Chondrocyte (in vitro differentiated cells): ENCODE measurements at regions not wholly inside any gene's neighbourhood (a gene's known extent, or its start where the extent isn't known, plus 50 kb on each side); places are given as distances from the start of the nearest gene placed in this dataset.
"Not testable (repeated sequence)": the region's sequence is repeated elsewhere in the genome, so short reads cannot be mapped to it uniquely, and the experiment has no call there.

ENCODE experiments used
- DNase-seq: peaks from one replicate; pipeline ENCODE4 v3.0.0; 2021; ENCODE audit warnings: mixed read lengths, low spot score
- H3K27ac Mint-ChIP-seq: one replicate; pipeline ENCODE4 v1.8.0; 2021; ENCODE audit warnings: mild to moderate bottlenecking, moderate library complexity, mixed read lengths; ENCODE audit not compliant: unreplicated experiment
- H3K27me3 Mint-ChIP-seq: 2 replicates; pipeline ENCODE4 v1.8.0; 2021; ENCODE audit warnings: low read depth, mixed read lengths
- H3K36me3 Mint-ChIP-seq: 2 replicates; pipeline ENCODE4 v1.8.0; 2021; ENCODE audit warnings: low read depth, mixed read lengths
- H3K4me1 Mint-ChIP-seq: 2 replicates; pipeline ENCODE4 v1.8.0; 2021; ENCODE audit warnings: low read depth, mild to moderate bottlenecking, mixed read lengths
- H3K4me3 Mint-ChIP-seq: one replicate; pipeline ENCODE4 v1.8.0; 2021; ENCODE audit warnings: mild to moderate bottlenecking, moderate library complexity, mixed read lengths; ENCODE audit not compliant: unreplicated experiment
- H3K9me3 Mint-ChIP-seq: 2 replicates; pipeline ENCODE4 v1.8.0; 2021; ENCODE audit warnings: low read depth, mixed read lengths
- CTCF ChIP-seq: fragments of 200-600 bp; sonication (generic); IDR thresholded peaks from 2 replicates; pipeline ENCODE4 v1.5.0; 2021; ENCODE audit warnings: antibody characterized with exemption, mild to moderate bottlenecking, moderate library complexity

DNA sequence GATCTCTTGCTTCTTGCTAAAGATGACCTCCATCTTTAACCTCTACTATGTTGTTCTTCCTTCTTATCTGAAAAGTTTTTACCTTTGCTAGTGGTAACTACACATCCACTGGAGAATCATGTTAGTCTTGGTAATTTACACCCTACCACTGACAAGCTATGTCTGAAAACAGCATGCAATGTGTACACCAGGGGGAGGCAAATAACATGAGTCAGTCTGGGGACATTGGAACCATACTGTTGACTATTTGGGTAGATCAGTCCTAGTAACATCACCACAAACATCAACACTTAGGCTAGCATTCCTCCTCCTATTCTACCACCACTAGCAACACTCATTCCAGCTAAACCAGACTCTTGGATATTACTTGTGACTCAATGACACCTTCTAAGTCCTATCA lies 549.0 kb downstream of the KCNT2 start:
- Mint-ChIP-seq H3K36me3 (no peaks in the 10 kb centered on the region), H3K9me3 (peaks cover 8% of the 10 kb centered on the region), H3K27ac (no peak overlapping the region), H3K4me1 (peaks cover 14% of the 10 kb centered on the region), H3K4me3 (no peak overlapping the region), H3K27me3 (no peaks in the 10 kb centered on the region)
- no peak for DNase-seq
- peak; percentile 16 for TF ChIP-seq CTCF

GRCh38 chr1:196056966-196057365 lies 551.3 kb downstream of the KCNT2 start:
- Mint-ChIP-seq H3K4me3 (no peak overlapping the region), H3K9me3 (peaks cover 8% of the 10 kb centered on the region), H3K27me3 (no peaks in the 10 kb centered on the region), H3K4me1 (peaks cover 3% of the 10 kb centered on the region), H3K27ac (no peak overlapping the region), H3K36me3 (no peaks in the 10 kb centered on the region)
- no peak for TF ChIP-seq CTCF
- no peak for DNase-seq

- DNase-seq: no peak
- H3K27ac Mint-ChIP-seq: no peak overlapping the region
- H3K4me3 Mint-ChIP-seq: no peak overlapping the region
- H3K4me1 Mint-ChIP-seq: peaks cover 3% of the 10 kb centered on the region
- no peaks in the 10 kb centered on the region for H3K27me3 Mint-ChIP-seq
- no peak for TF ChIP-seq CTCF
- H3K9me3 Mint-ChIP-seq: no peaks in the 10 kb centered on the region
- no peaks in the 10 kb centered on the region for H3K36me3 Mint-ChIP-seq
Measured at GRCh38 chr1:196049407-196049806, 558.8 kb downstream of the KCNT2 start.

- H3K27me3 Mint-ChIP-seq: no peaks in the 10 kb centered on the region
- TF ChIP-seq CTCF: no peak
- H3K27ac Mint-ChIP-seq: no peak overlapping the region
- no peaks in the 10 kb centered on the region for H3K4me1 Mint-ChIP-seq
- H3K9me3 Mint-ChIP-seq: peaks cover 15% of the 10 kb centered on the region
- H3K36me3 Mint-ChIP-seq: peaks cover 3% of the 10 kb centered on the region
- no peak overlapping the region for H3K4me3 Mint-ChIP-seq
- DNase-seq: no peak
Measured at GRCh38 chr1:196043268-196043667, 565.0 kb downstream of the KCNT2 start.

DNA sequence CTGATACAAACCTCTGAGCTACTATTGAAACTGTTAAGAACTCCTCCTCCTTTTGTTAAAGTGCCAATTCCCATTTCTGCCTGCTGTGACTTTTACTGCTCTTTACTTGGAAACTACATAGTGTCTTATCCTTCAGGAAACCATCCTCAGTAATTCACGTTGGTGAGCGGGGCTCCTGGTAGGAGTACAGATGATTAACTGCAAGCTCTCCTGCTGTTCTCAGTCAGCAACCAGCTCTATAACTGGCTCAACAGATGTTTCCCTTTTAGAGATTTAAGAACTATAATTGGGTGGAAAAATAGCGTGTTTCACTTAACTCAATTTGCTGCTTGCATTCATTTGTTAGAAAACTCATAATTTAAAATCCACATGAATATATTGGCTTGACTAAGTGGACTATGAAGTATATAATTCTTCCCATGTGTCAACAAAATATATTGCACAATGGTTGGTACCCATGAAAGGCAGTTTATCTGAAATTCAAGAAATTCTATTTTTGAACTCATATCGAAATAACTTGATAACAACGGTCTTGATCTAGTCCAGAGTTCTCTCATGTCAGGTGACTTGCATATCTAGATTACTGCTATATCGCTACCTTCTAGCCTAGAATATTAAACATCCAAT lies 574.0 kb downstream of the KCNT2 start:
- no peak overlapping the region for H3K27ac Mint-ChIP-seq
- H3K9me3 Mint-ChIP-seq: peaks cover 6% of the 10 kb centered on the region
- no peaks in the 10 kb centered on the region for H3K36me3 Mint-ChIP-seq
- H3K4me3 Mint-ChIP-seq: no peak overlapping the region
- H3K27me3 Mint-ChIP-seq: peaks cover 6% of the 10 kb centered on the region
- no peak for DNase-seq
- no peaks in the 10 kb centered on the region for H3K4me1 Mint-ChIP-seq
- no peak for TF ChIP-seq CTCF

GRCh38 chr1:196031387-196031786 lies 576.9 kb downstream of the KCNT2 start:
- not testable (repeated sequence) for H3K27me3 Mint-ChIP-seq, H3K36me3 Mint-ChIP-seq, H3K4me3 Mint-ChIP-seq, H3K27ac Mint-ChIP-seq, DNase-seq, H3K4me1 Mint-ChIP-seq, H3K9me3 Mint-ChIP-seq
